HepG2 (cell line): ENCODE measurements at regions not wholly inside any gene's neighbourhood (a gene's known extent, or its start where the extent isn't known, plus 50 kb on each side); places are given as distances from the start of the nearest gene placed in this dataset.

Experiments
- FIP1L1 ChIP-seq: fragments of 200-400 bp; formaldehyde crosslinking; IDR thresholded peaks from 2 replicates; pipeline ENCODE4 v1.6.1; 2018; ENCODE audit warnings: low read depth, mild to moderate bottlenecking, low read length, moderate library complexity, borderline replicate concordance; ENCODE audit not compliant: insufficient read depth
- MAZ ChIP-seq, 2 experiments: sonication (generic) in 1 of 2; formaldehyde crosslinking in 1 of 2; IDR thresholded peaks; 2 replicates each; pipeline versions ENCODE4 v1.5.0 to v1.6.1; 2012 to 2020; ENCODE audit warnings: low read depth in 2 of 2, mild to moderate bottlenecking in 2 of 2, borderline replicate concordance in 1 of 2, improper control_type of control experiment in 1 of 2, low read length in 1 of 2, missing genetic modification reagents in 1 of 2, moderate library complexity in 1 of 2
- NFIC ChIP-seq: IDR thresholded peaks from 2 replicates; pipeline ENCODE4 v1.6.1; 2012; ENCODE audit warnings: mild to moderate bottlenecking, low read length, inconsistent platforms
- RFXANK ChIP-seq: IDR thresholded peaks from 2 replicates; pipeline ENCODE4 v1.6.1; 2016
- THAP11 ChIP-seq: IDR thresholded peaks from 2 replicates; pipeline ENCODE4 v1.6.1; 2016; ENCODE audit warnings: missing biosample characterization, missing genetic modification reagents
- ZIK1 ChIP-seq: sonication (generic); formaldehyde crosslinking; IDR thresholded peaks from 2 replicates; pipeline ENCODE4 v1.5.0; 2020; ENCODE audit warnings: mild to moderate bottlenecking, low read depth, missing genetic modification reagents, borderline replicate concordance
- ZNF253 ChIP-seq: sonication (generic); formaldehyde crosslinking; IDR thresholded peaks from 2 replicates; pipeline ENCODE4 v1.8.0; 2022; ENCODE audit warnings: mild to moderate bottlenecking, missing genetic modification reagents, borderline replicate concordance
- ZSCAN9 ChIP-seq: IDR thresholded peaks from 2 replicates; pipeline ENCODE4 v1.6.1; 2016; ENCODE audit warnings: borderline replicate concordance
- TF ChIP-seq, protein P1 (sequence below): sonication (generic); formaldehyde crosslinking; IDR thresholded peaks from 2 replicates; pipeline ENCODE4 v1.4.0; 2020; ENCODE audit warnings: missing genetic modification reagents, borderline replicate concordance
- TF ChIP-seq, protein P2 (sequence below): sonication (generic); formaldehyde crosslinking; IDR thresholded peaks from 2 replicates; pipeline ENCODE4 v1.5.1; 2020; ENCODE audit warnings: mild to moderate bottlenecking, missing genetic modification reagents, moderate library complexity

DNA sequence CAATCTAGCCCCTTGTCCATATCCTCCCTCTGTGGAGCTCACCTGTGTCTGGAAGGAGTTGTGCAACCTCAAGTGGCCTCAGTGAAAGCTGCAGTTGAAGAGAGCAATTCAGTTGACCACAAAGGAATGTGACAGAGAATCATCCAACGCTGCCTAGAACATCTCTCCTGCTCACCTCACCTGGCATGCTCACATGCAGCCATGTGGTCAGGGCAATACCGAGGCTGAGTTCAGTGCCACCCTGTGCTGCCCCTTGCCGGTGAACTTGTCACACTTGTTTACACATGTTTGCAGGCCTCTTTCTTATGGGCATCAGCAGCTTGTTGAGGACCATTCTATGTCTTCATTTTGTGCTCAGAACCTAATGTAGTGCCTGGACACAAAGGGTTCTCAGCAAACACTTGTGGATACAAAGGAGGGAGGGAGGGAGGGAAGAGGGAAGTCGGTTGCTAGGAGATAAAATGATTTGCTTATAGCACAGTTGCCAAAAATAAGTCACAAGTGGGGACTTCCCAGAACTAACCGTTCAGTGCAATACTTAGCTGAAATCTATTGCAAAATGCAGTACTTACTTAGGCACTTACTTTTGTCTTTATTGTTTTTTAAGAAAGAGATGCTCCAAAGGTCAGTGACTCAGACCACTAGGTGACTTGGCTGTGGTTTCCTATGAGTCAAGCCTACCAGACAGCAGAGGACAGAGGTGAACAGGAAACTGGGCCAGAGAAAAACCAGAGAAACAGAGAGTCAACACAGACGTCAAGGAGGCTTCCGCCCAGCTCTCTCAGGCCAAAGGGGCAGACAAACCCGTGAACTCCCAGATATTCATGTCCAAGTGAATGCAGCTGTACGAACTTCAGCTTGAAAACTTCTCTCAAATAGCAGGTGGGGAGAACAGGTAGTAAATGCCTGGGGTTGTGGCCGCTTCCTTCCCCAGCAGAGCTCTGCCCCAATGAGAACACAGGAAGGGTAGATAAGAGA is 227.8 kb upstream of the CTNNB1 start (continued):
- TF ChIP-seq, protein P1, sequence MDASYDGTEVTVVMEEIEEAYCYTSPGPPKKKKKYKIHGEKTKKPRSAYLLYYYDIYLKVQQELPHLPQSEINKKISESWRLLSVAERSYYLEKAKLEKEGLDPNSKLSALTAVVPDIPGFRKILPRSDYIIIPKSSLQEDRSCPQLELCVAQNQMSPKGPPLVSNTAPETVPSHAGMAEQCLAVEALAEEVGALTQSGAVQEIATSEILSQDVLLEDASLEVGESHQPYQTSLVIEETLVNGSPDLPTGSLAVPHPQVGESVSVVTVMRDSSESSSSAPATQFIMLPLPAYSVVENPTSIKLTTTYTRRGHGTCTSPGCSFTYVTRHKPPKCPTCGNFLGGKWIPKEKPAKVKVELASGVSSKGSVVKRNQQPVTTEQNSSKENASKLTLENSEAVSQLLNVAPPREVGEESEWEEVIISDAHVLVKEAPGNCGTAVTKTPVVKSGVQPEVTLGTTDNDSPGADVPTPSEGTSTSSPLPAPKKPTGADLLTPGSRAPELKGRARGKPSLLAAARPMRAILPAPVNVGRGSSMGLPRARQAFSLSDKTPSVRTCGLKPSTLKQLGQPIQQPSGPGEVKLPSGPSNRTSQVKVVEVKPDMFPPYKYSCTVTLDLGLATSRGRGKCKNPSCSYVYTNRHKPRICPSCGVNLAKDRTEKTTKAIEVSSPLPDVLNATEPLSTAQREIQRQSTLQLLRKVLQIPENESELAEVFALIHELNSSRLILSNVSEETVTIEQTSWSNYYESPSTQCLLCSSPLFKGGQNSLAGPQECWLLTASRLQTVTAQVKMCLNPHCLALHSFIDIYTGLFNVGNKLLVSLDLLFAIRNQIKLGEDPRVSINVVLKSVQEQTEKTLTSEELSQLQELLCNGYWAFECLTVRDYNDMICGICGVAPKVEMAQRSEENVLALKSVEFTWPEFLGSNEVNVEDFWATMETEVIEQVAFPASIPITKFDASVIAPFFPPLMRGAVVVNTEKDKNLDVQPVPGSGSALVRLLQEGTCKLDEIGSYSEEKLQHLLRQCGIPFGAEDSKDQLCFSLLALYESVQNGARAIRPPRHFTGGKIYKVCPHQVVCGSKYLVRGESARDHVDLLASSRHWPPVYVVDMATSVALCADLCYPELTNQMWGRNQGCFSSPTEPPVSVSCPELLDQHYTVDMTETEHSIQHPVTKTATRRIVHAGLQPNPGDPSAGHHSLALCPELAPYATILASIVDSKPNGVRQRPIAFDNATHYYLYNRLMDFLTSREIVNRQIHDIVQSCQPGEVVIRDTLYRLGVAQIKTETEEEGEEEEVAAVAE (CRISPR knock-in tag), result no peak
- TF ChIP-seq MAZ (IDR thresholded peaks at IDR 0.05; ENCODE audit: borderline replicate concordance, low read depth, low read length), result no peak
- TF ChIP-seq MAZ (CRISPR knock-in tag; IDR thresholded peaks at IDR 0.05; ENCODE audit: low read depth), result no peak
- no peak for TF ChIP-seq THAP11
- TF ChIP-seq FIP1L1, result no peak
- no peak for TF ChIP-seq NFIC
- TF ChIP-seq RFXANK, result no peak
- no peak for TF ChIP-seq ZSCAN9 (CRISPR knock-in tag)
- TF ChIP-seq, protein P2, sequence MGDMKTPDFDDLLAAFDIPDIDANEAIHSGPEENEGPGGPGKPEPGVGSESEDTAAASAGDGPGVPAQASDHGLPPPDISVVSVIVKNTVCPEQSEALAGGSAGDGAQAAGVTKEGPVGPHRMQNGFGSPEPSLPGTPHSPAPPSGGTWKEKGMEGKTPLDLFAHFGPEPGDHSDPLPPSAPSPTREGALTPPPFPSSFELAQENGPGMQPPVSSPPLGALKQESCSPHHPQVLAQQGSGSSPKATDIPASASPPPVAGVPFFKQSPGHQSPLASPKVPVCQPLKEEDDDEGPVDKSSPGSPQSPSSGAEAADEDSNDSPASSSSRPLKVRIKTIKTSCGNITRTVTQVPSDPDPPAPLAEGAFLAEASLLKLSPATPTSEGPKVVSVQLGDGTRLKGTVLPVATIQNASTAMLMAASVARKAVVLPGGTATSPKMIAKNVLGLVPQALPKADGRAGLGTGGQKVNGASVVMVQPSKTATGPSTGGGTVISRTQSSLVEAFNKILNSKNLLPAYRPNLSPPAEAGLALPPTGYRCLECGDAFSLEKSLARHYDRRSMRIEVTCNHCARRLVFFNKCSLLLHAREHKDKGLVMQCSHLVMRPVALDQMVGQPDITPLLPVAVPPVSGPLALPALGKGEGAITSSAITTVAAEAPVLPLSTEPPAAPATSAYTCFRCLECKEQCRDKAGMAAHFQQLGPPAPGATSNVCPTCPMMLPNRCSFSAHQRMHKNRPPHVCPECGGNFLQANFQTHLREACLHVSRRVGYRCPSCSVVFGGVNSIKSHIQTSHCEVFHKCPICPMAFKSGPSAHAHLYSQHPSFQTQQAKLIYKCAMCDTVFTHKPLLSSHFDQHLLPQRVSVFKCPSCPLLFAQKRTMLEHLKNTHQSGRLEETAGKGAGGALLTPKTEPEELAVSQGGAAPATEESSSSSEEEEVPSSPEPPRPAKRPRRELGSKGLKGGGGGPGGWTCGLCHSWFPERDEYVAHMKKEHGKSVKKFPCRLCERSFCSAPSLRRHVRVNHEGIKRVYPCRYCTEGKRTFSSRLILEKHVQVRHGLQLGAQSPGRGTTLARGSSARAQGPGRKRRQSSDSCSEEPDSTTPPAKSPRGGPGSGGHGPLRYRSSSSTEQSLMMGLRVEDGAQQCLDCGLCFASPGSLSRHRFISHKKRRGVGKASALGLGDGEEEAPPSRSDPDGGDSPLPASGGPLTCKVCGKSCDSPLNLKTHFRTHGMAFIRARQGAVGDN (CRISPR knock-in tag), result no peak
- no peak for TF ChIP-seq ZNF253 (CRISPR knock-in tag)
- no peak for TF ChIP-seq ZIK1 (CRISPR knock-in tag)
- TF ChIP-seq, all 625 proteins: peak for 21
